HepG2 (cell line): ENCODE measurements at regions not wholly inside any gene's neighbourhood (a gene's known extent, or its start where the extent isn't known, plus 50 kb on each side); places are given as distances from the start of the nearest gene placed in this dataset.

ENCODE experiments used
- ATAC-seq: fragments of 200-7000 bp; cut with Tn5 transposase; 3 replicates; pipeline ENCODE4 v1.9.1; 2020; ENCODE audit warnings: mild to moderate bottlenecking, moderate library complexity
- BruUV-seq: library from RNA; stranded (reverse); fragments of 400-500 nt; replicated peaks from 2 replicates; lab custom pipeline; 2021; lab: Mats Ljungman, UMichigan
- CTCF ChIA-PET: fragments of 300-600 bp; formaldehyde crosslinking; extraction: SDS; loops from one replicate; lab custom pipeline; 2021; ENCODE audit warnings: low total read pairs, inconsistent platforms, low intra/inter-chr PET ratio; lab: Yijun Ruan, JAX
- POLR2A ChIA-PET: fragments of 350-600 bp; sonication (Branson Sonifier 250); formaldehyde crosslinking; loops from one replicate; lab custom pipeline; 2020; ENCODE audit warnings: antibody characterized with exemption, inconsistent platforms; lab: Yijun Ruan, JAX
- DNase-seq: peaks from one replicate; pipeline ENCODE4 v3.0.0-alpha.2; 2015; ENCODE audit warnings: low spot score
- FAIRE-seq: peaks from 3 replicates; lab custom pipeline; 2011; peaks lifted over from hg19 to GRCh38; lab: Jason Lieb, UNC
- H2AFZ ChIP-seq: one replicate; pipeline ENCODE4 v1.6.1; 2011; ENCODE audit warnings: low read length, inconsistent platforms
- H3K27ac ChIP-seq: fragments of 300-600 bp; 3 replicates; pipeline ENCODE4 v1.8.0; 2011; ENCODE audit warnings: mixed run types, mild to moderate bottlenecking, mixed read lengths, low read length, inconsistent platforms; ENCODE audit not compliant: insufficient read depth; ENCODE audit errors: extremely low read length
- H3K27me3 ChIP-seq, 2 experiments: fragments of 200-600 bp in 1 of 2; 2 replicates in 1 of 2; 3 replicates in 1 of 2; pipeline versions ENCODE4 v1.6.0 to v1.8.0; 2011; ENCODE audit warnings: low read length in 2 of 2, mild to moderate bottlenecking in 2 of 2, moderate library complexity in 2 of 2, inconsistent platforms in 1 of 2; ENCODE audit not compliant: insufficient read depth in 2 of 2, control insufficient read depth in 1 of 2
- H3K36me3 ChIP-seq, 2 experiments: fragments of 200-600 bp in 1 of 2; replicated peaks in 1 of 2; 2 replicates in 1 of 2; 3 replicates in 1 of 2; pipeline versions ENCODE4 v1.5.1 to v1.8.0; 2011; ENCODE audit warnings: low read length in 2 of 2, inconsistent platforms in 1 of 2; ENCODE audit not compliant: insufficient read depth in 2 of 2, control insufficient read depth in 1 of 2
- H3K4me1 ChIP-seq: 2 replicates; pipeline ENCODE4 v1.5.1; 2012; ENCODE audit warnings: low read length, inconsistent platforms; ENCODE audit not compliant: insufficient read depth
- H3K4me2 ChIP-seq: 2 replicates; pipeline ENCODE4 v1.6.0; 2011; ENCODE audit warnings: low read depth, low read length, inconsistent platforms
- H3K4me3 ChIP-seq, 3 experiments: fragments of 200-600 bp in 1 of 3; sonication (generic), shearing (Covaris generic) in 1 of 3; replicated peaks in 1 of 3; 2 replicates each; pipeline ENCODE4 v1.5.1; 2011 to 2016; ENCODE audit warnings: low read length in 3 of 3, inconsistent platforms in 2 of 3, low read depth in 2 of 3, mild to moderate bottlenecking in 2 of 3, control low read depth in 1 of 3, mixed read lengths in 1 of 3; ENCODE audit not compliant: insufficient read depth in 1 of 3
- H3K79me2 ChIP-seq: one replicate; pipeline ENCODE4 v1.6.1; 2011; ENCODE audit warnings: low read length, inconsistent platforms; ENCODE audit not compliant: insufficient read depth
- H3K9ac ChIP-seq: 2 replicates; pipeline ENCODE4 v1.6.0; 2011; ENCODE audit warnings: mild to moderate bottlenecking, low read depth, low read length, inconsistent platforms; ENCODE audit not compliant: insufficient read depth
- H3K9me3 ChIP-seq: 2 replicates; pipeline ENCODE4 v1.5.1; 2012; ENCODE audit warnings: mild to moderate bottlenecking, low read length
- H4K20me1 ChIP-seq: 2 replicates; pipeline ENCODE4 v1.6.0; 2011; ENCODE audit warnings: inconsistent platforms, mild to moderate bottlenecking, low read length, moderate library complexity; ENCODE audit not compliant: insufficient read depth
- CBX2 ChIP-seq, 2 experiments: fragments of 200-600 bp in 1 of 2; sonication (generic); formaldehyde crosslinking in 1 of 2; IDR thresholded peaks; 2 replicates each; pipeline versions ENCODE4 v1.7.0 to v1.8.1; 2018 to 2022; ENCODE audit warnings: low read depth in 2 of 2, low read length in 1 of 2, mild to moderate bottlenecking in 1 of 2, missing genetic modification reagents in 1 of 2
- ELF1 ChIP-seq: sonication (generic); formaldehyde crosslinking; IDR thresholded peaks from 2 replicates; pipeline ENCODE4 v1.4.0; 2020; ENCODE audit warnings: missing genetic modification reagents
- FLYWCH1 ChIP-seq: sonication (generic); formaldehyde crosslinking; IDR thresholded peaks from 2 replicates; pipeline ENCODE4 v1.8.1; 2023; ENCODE audit warnings: mild to moderate bottlenecking, missing genetic modification reagents
- HNF4G ChIP-seq, 2 experiments: sonication (generic) in 1 of 2; formaldehyde crosslinking in 1 of 2; IDR thresholded peaks; 2 replicates each; pipeline versions ENCODE4 v1.4.0 to v1.6.1; 2011 to 2020; ENCODE audit warnings: borderline replicate concordance in 2 of 2, low read depth in 2 of 2, mild to moderate bottlenecking in 2 of 2, low read length in 1 of 2, missing genetic modification reagents in 1 of 2, moderate library complexity in 1 of 2
- PAXIP1 ChIP-seq: sonication (generic); formaldehyde crosslinking; conservative IDR thresholded peaks from 2 replicates; pipeline ENCODE4 v1.4.0; 2020; ENCODE audit warnings: mild to moderate bottlenecking, missing genetic modification reagents, moderate library complexity
- PHF21A ChIP-seq: sonication (generic); formaldehyde crosslinking; IDR thresholded peaks from 2 replicates; pipeline ENCODE4 v1.5.0; 2020; ENCODE audit warnings: mild to moderate bottlenecking, missing genetic modification reagents
- PITX1 ChIP-seq: sonication (generic); formaldehyde crosslinking; IDR thresholded peaks from 2 replicates; pipeline ENCODE4 v1.5.1; 2020; ENCODE audit warnings: mild to moderate bottlenecking, missing genetic modification reagents
- PLSCR1 ChIP-seq: sonication (generic); formaldehyde crosslinking; IDR thresholded peaks from 2 replicates; pipeline ENCODE4 v1.5.0; 2020; ENCODE audit warnings: missing genetic modification reagents, mild to moderate bottlenecking, borderline replicate concordance
- POLR2AphosphoS2 ChIP-seq: IDR thresholded peaks from 2 replicates; pipeline ENCODE4 v1.6.1; 2011; ENCODE audit warnings: low read depth, low read length, improper control_type of control experiment
- TRIM22 ChIP-seq: fragments of 450-650 bp; IDR thresholded peaks from 2 replicates; pipeline ENCODE4 v1.6.1; 2017
- ZNF597 ChIP-seq: sonication (generic); formaldehyde crosslinking; IDR thresholded peaks from 2 replicates; pipeline ENCODE4 v1.5.0; 2020; ENCODE audit warnings: missing genetic modification reagents
- ZNF674 ChIP-seq: sonication (generic); formaldehyde crosslinking; IDR thresholded peaks from 2 replicates; pipeline ENCODE4 v1.5.0; 2020; ENCODE audit warnings: low read depth, mild to moderate bottlenecking, missing genetic modification reagents
- ZNF687 ChIP-seq: sonication (generic); formaldehyde crosslinking; IDR thresholded peaks from 2 replicates; pipeline ENCODE4 v1.5.1; 2020; ENCODE audit warnings: mild to moderate bottlenecking, missing genetic modification reagents, moderate library complexity
- WGBS: methylation state at CpG from one replicate; pipeline ENCODE4 v1.1.6; 2017; ENCODE audit warnings: low lambda C conversion rate; 5-methylcytosine and 5-hydroxymethylcytosine counted together
- in situ Hi-C: cut with HindIII; loops from 2 replicates; pipeline ENCODE4 v1.10.0; 2017; ENCODE audit warnings: low pct_unique_long_range_greater_than_20kb; ENCODE audit not compliant: extremely low pct_ligation_motif_present
- intact Hi-C: fragments of 100-400 bp; cut with micrococcal nuclease; formaldehyde crosslinking; loops from one replicate; pipeline ENCODE4 v1.10.0; 2022; ENCODE audit not compliant: unreplicated experiment

GRCh38 chr3:181292984-181293383 is 303.4 kb upstream of the DNAJC19 start:
- no peaks in the 10 kb centered on the region for H3K79me2 ChIP-seq
- 0% methylated on average over 1 of the region's 1 CpG for WGBS
- no peaks in the 10 kb centered on the region for H3K9me3 ChIP-seq
- ATAC-seq = no peak
- no peak for DNase-seq
- ChIA-PET CTCF (no interaction called here), POLR2A (no interaction called here)
- no peaks in the 10 kb centered on the region for H3K36me3 ChIP-seq
- no peak overlapping the region for H3K9ac ChIP-seq
- in situ Hi-C loops = no loop called here
- H3K27ac ChIP-seq = no peak overlapping the region
- intact Hi-C loops = no loop called here
- no TSS peak for BruUV-seq
- H3K4me2 ChIP-seq = no peak overlapping the region
- no peak overlapping the region for H2AFZ ChIP-seq
- no peaks in the 10 kb centered on the region for H3K4me1 ChIP-seq
- H3K4me3 ChIP-seq = no peak overlapping the region
- H3K27me3 ChIP-seq = no peaks in the 10 kb centered on the region
- no peaks in the 10 kb centered on the region for H4K20me1 ChIP-seq
- FAIRE-seq = no peak
- TF ChIP-seq TRIM22 = no peak
- TF ChIP-seq FLYWCH1 (CRISPR knock-in tag) = no peak
- no peak for TF ChIP-seq CBX2 (IDR thresholded peaks at IDR 0.05; ENCODE audit: low read depth, low read length)
- no peak for TF ChIP-seq CBX2 (CRISPR knock-in tag; IDR thresholded peaks at IDR 0.05; ENCODE audit: low read depth)
- TF ChIP-seq PAXIP1 (CRISPR knock-in tag) = no peak
- no peak for TF ChIP-seq PLSCR1 (CRISPR knock-in tag)
- no peak for TF ChIP-seq PITX1
- TF ChIP-seq POLR2AphosphoS2 = no peak
- no peak for TF ChIP-seq ZNF674
- no peak for TF ChIP-seq ZNF597
- no peak for TF ChIP-seq ZNF687 (CRISPR knock-in tag)
- TF ChIP-seq ELF1 (CRISPR knock-in tag) = no peak
- TF ChIP-seq HNF4G (IDR thresholded peaks at IDR 0.05; ENCODE audit: borderline replicate concordance, low read depth, low read length) = no peak
- no peak for TF ChIP-seq HNF4G (CRISPR knock-in tag; IDR thresholded peaks at IDR 0.05; ENCODE audit: borderline replicate concordance, low read depth)
- no peak for TF ChIP-seq PHF21A (CRISPR knock-in tag)
